IPS DF 6.9 (cell line): ENCODE measurements at regions not wholly inside any gene's neighbourhood (a gene's known extent, or its start where the extent isn't known, plus 50 kb on each side); places are given as distances from the start of the nearest gene placed in this dataset.

Experiments used
- DNase-seq: peaks from one replicate; pipeline ENCODE4 v3.0.0-alpha.2; 2013; ENCODE audit warnings: low read depth, low spot score
- H3K27ac ChIP-seq: one replicate; pipeline ENCODE4 v1.5.1; 2013; ENCODE audit warnings: low read length, control low read depth
- H3K27me3 ChIP-seq: 2 replicates; pipeline ENCODE4 v1.6.1; 2013; ENCODE audit warnings: mild to moderate bottlenecking, low read length; ENCODE audit not compliant: control insufficient read depth, insufficient read depth
- H3K36me3 ChIP-seq: 2 replicates; pipeline ENCODE4 v1.6.1; 2013; ENCODE audit warnings: low read length; ENCODE audit not compliant: control insufficient read depth, insufficient read depth
- H3K4me1 ChIP-seq: 2 replicates; pipeline ENCODE4 v1.6.1; 2013; ENCODE audit warnings: low read length; ENCODE audit not compliant: control insufficient read depth, insufficient read depth
- H3K4me3 ChIP-seq: 2 replicates; pipeline ENCODE4 v1.5.1; 2013; ENCODE audit warnings: mild to moderate bottlenecking, low read length
- H3K9me3 ChIP-seq: 2 replicates; pipeline ENCODE4 v1.6.1; 2013; ENCODE audit warnings: low read length, inconsistent platforms; ENCODE audit not compliant: control insufficient read depth, insufficient read depth
- WGBS: extraction: QIAGEN DNeasy Blood & Tissue Kit; methylation state at CpG from one replicate; pipeline ENCODE4 v1.1.7; 2013; ENCODE audit warnings: mixed read lengths, missing lambda C conversion rate; ENCODE audit not compliant: insufficient read length, insufficient coverage; 5-methylcytosine and 5-hydroxymethylcytosine counted together

DNA sequence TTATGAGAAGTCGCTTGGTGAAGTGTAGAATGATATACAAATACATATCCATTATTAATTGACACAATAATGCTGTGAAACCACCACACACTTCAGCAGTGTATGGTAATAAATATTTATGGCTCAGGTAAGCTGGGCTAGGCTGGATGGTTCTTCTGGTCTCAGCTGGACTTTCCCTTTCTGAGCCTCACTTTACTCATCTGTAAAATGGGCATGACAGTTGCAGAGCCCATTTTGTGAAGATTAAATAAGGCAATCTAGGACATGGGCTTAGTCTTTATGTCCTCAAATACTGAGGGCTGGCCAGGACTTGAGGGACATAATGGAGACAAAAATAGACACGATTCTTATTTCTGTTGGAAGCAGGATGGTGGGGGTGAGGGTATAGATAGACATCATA, 196.1 kb downstream of the MIAT start:
- no CpG with 5 or more reads among the region's 2 CpGs for WGBS

DNA sequence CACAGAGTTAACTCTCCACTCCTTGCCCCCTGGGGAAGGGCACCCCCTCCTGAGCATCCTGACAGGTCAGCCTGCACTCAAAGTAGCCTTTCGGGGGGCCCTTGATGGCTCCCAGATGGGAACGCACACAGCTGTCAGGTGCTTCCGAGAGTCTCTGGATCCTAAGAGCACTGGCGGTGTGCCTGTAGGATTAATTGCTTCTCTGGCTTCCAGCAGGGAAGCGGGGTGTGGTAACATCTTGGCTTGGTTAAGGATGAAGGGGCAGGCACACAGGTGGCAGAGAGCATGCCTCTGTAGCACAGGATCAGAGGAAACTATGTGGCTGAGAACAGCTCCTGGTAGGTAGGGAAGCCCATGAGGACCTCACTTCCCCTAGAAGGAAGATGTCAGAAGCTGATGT, 199.8 kb downstream of the MIAT start:
- DNase-seq, result no peak
- H3K27ac ChIP-seq, result no peak overlapping the region
- no peak overlapping the region for H3K4me3 ChIP-seq
- WGBS, result no CpG with 5 or more reads among the region's 5 CpGs
- no peaks in the 10 kb centered on the region for H3K9me3 ChIP-seq
- H3K27me3 ChIP-seq, result no peaks in the 10 kb centered on the region
- H3K4me1 ChIP-seq, result no peaks in the 10 kb centered on the region
- H3K36me3 ChIP-seq, result no peaks in the 10 kb centered on the region

More for the DNA sequence above, 196.1 kb downstream of the MIAT start:
- no peak for DNase-seq
- H3K27ac ChIP-seq, result no peak overlapping the region
- no peaks in the 10 kb centered on the region for H3K36me3 ChIP-seq
- H3K4me3 ChIP-seq, result no peak overlapping the region
- H3K9me3 ChIP-seq, result no peaks in the 10 kb centered on the region
- no peaks in the 10 kb centered on the region for H3K4me1 ChIP-seq
- H3K27me3 ChIP-seq, result no peaks in the 10 kb centered on the region

DNA sequence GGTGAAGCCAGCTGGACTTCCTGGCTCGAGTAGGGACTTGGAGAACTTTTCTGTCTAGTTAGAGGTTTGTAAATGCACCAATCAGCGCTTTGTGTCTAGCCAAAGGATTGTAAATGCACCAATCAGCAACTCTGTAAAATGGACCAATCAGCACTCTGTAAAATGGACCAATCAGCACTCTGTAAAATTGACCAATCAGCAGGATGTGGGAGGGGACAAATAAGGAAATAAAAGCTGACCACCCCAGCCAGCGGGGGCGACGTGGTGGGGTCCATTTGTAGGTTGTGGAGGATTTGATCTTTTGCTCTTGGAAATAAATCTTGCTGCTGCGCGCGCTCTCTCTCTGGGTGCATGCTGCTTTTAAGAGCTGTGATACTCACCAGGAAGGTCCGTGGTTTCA, 202.9 kb downstream of the MIAT start:
- no peak for DNase-seq
- WGBS, result no CpG with 5 or more reads among the region's 9 CpGs
- Histone ChIP-seq H3K27me3 (no peaks in the 10 kb centered on the region), H3K4me1 (no peaks in the 10 kb centered on the region), H3K9me3 (no peaks in the 10 kb centered on the region), H3K27ac (no peak overlapping the region), H3K36me3 (no peaks in the 10 kb centered on the region), H3K4me3 (no peak overlapping the region)

DNA sequence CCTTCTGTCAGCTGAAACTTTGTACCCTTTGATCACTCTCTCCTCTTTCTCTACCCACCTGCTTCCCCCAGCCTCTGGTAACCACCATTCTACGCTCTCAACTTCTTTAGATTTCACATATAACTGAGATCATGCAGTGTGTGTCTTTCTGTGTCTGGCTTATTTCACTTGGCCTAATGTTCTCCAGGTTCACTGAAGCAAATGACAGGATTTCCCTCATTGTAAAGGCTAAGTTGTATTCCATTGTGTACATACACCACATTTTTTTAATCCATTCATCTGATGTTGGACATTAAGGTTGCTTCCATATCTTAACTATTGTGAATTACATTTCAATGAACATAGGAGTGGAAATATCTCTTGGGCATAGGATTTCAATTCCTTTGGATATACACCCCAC, 207.6 kb downstream of the MIAT start:
- H3K27ac ChIP-seq, result no peak overlapping the region
- DNase-seq, result no peak
- no peaks in the 10 kb centered on the region for H3K36me3 ChIP-seq
- no peak overlapping the region for H3K4me3 ChIP-seq
- no peaks in the 10 kb centered on the region for H3K9me3 ChIP-seq
- no peaks in the 10 kb centered on the region for H3K27me3 ChIP-seq
- H3K4me1 ChIP-seq, result no peaks in the 10 kb centered on the region
- no CpG with 5 or more reads among the region's 1 CpG for WGBS

DNA sequence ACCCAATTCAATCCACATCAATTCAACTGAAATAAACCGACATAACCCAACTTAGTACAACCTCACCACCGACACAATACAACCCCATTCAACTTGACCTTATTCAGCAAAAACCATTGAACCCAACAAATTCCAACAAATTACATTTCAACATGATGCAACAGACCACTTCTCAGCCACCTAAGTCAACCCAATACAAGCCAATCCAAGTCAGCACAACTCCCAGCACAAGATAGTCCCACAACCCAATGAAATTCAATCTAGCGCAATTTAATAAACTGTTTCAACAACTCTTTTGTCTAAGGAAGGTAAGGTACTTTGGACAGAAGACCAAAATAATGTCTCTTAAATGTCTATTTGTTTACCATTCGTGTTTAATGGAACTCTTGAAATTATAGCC, 226.0 kb downstream of the MIAT start:
- no peaks in the 10 kb centered on the region for H3K27me3 ChIP-seq
- H3K36me3 ChIP-seq, result no peaks in the 10 kb centered on the region
- WGBS, result 100% methylated on average over 2 of the region's 4 CpGs
- no peak for DNase-seq
- H3K4me3 ChIP-seq, result no peak overlapping the region
- no peaks in the 10 kb centered on the region for H3K9me3 ChIP-seq
- H3K4me1 ChIP-seq, result no peaks in the 10 kb centered on the region
- no peak overlapping the region for H3K27ac ChIP-seq

DNA sequence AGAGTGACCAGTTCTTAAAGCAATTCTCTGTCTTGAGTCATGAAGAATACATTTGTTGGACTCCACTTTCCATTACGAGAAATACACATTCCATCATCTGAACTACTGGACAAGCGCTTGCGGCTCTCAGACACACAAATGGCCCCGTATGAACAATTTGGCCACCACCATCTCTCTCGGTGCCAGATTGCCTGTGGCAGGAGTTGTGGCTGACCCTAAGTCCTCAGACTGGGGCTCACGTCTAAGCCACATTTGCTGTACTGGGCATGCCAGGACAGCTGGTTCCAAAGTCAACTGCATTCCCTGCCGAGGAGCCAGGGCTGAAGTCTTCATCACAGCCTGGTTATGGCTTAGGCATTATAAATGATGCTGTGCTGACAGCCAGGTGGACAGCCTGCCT, 227.5 kb downstream of the MIAT start:
- DNase-seq, result no peak
- H3K4me3 ChIP-seq, result no peak overlapping the region
- no peak overlapping the region for H3K27ac ChIP-seq
- no CpG with 5 or more reads among the region's 7 CpGs for WGBS
- H3K4me1 ChIP-seq, result no peaks in the 10 kb centered on the region
- H3K36me3 ChIP-seq, result no peaks in the 10 kb centered on the region
- H3K27me3 ChIP-seq, result no peaks in the 10 kb centered on the region
- H3K9me3 ChIP-seq, result no peaks in the 10 kb centered on the region

DNA sequence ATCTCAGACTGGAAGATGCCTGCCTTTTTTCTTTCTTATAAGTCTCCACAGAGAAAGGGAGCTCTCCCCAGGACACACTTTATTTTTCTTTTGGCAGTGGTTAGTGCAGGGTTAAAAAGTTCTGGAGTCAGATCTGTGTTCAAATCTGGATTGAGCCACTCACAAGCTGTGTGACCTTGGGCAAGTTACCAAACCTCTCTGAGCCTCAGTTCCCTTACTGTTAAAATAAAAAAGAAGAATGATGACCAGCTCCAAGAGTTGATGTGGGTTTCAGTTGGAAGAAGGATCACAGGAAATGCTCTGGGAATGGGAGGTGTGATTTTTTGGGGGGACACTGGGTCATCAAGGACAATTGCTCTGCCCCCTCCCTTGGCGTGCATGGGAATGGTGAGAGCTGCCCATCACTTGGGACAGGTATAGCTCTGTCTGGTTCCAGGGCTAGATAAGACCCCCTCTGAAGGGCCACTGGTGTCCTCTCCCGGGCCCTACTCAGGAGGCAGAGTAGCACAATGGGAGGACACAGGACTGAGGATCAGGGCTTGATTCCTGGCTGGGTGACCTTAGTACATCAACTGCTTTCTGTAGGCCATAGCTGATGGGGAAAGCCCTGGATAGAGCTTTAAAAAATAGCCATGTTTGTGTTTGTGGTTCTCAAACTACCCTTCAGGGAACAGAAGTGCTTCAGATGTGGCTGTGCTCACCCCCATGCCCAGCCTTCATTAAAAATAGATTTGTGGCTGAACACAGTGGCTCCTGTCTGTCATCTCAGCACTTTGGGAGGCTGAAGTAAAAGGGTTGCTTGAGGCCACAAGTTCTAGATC, 228.3 kb downstream of the MIAT start:
- H3K36me3 ChIP-seq, result no peaks in the 10 kb centered on the region
- WGBS, result no CpG with 5 or more reads among the region's 2 CpGs
- H3K9me3 ChIP-seq, result no peaks in the 10 kb centered on the region
- no peak overlapping the region for H3K4me3 ChIP-seq
- H3K27me3 ChIP-seq, result no peaks in the 10 kb centered on the region
- no peak for DNase-seq
- H3K27ac ChIP-seq, result no peak overlapping the region
- H3K4me1 ChIP-seq, result no peaks in the 10 kb centered on the region

DNA sequence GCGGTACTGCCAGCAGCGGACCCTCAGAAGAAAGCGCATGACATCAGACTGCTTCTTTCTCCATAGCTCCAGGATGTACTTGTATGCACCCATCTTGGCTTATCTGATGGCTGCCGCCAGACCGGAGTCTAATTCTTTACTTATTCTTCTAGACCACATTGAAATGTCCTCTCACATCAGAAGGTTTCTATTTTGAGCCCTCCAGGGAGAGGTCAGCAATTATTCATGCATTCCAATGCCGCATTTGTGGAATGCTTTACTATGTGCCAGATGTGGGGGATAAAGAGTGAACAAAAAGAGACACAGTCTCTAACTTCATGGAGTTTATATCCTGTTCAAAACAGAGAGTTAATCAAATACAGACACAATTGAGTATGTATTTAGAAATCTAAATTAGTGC, 230.1 kb downstream of the MIAT start:
- Histone ChIP-seq H3K9me3 (no peaks in the 10 kb centered on the region), H3K36me3 (no peaks in the 10 kb centered on the region), H3K4me3 (no peak overlapping the region), H3K27me3 (no peaks in the 10 kb centered on the region), H3K27ac (no peak overlapping the region), H3K4me1 (no peaks in the 10 kb centered on the region; the same call in 1 of the 2 replicates)
- DNase-seq, result no peak
- no CpG with 5 or more reads among the region's 6 CpGs for WGBS

DNA sequence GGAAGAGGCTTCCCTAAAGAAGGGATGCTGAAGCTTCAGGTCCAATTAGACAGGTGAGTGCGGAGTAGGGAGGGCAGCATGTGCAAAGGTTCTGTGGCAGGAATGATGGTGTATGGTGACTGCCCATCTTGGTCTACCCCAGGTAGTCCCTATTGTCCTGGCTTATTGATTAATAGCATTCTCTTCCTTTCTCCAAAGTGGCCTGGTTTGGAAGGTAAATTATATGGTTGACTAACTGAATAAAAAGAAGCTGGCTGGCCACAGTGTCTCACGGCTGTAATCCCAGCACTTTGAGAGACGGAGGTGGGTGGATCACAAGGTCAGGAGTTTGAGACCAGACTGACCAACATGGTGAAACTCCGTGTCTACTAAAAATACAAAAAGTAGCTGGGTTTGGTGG, 230.5 kb downstream of the MIAT start:
- DNase-seq, result no peak
- no peaks in the 10 kb centered on the region; the same call in 1 of the 2 replicates for H3K4me1 ChIP-seq
- no peaks in the 10 kb centered on the region for H3K36me3 ChIP-seq
- no peaks in the 10 kb centered on the region for H3K9me3 ChIP-seq
- H3K27me3 ChIP-seq, result no peaks in the 10 kb centered on the region
- H3K4me3 ChIP-seq, result no peak overlapping the region
- WGBS, result no CpG with 5 or more reads among the region's 4 CpGs
- no peak overlapping the region for H3K27ac ChIP-seq

DNA sequence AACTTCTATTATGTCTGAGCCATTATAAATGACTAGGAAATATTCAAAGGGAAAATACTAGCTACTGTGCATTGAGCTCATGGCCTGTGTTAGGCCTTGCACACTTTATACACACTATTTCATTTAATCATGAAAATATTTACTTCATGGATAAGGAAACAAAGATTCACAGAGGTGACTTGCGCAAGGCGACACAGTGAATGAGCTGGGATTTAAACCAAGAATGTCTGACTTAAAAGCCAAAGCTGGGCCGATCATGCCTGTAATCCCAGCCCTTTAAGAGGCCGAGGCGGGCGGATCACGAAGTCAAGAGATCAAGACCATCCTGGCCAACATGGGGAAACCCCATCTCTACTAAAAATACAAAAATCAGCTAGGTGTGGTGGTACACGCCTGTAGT, 231.5 kb downstream of the MIAT start:
- Histone ChIP-seq H3K9me3 (no peaks in the 10 kb centered on the region), H3K27me3 (no peaks in the 10 kb centered on the region), H3K36me3 (no peaks in the 10 kb centered on the region), H3K4me1 (no peaks in the 10 kb centered on the region; the same call in 1 of the 2 replicates), H3K4me3 (no peak overlapping the region), H3K27ac (no peak overlapping the region)
- no CpG with 5 or more reads among the region's 8 CpGs for WGBS
- DNase-seq, result no peak

DNA sequence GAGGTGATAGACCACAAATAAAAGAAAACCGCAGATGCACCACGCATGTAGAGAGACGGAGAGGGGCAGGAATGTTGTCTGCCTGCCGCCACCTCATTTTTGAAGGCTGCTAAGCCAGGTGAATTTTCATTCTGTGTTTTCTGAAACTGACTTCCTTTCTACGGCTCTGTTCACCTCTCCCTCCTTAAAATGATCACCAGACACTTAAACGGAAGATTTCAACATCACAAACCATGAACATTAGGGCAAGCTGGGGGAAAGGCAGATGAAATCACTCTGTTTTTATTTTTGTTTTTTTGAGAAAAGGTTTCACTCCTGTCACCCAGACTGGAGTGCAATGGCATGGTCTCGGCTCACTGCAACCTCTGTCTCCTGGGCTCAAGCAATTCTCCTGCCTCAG, 232.4 kb downstream of the MIAT start:
- no peak for DNase-seq
- Histone ChIP-seq H3K4me3 (no peak overlapping the region), H3K27ac (no peak overlapping the region), H3K9me3 (no peaks in the 10 kb centered on the region), H3K27me3 (no peaks in the 10 kb centered on the region), H3K4me1 (no peaks in the 10 kb centered on the region; the same call in 1 of the 2 replicates), H3K36me3 (no peaks in the 10 kb centered on the region)
- no CpG with 5 or more reads among the region's 7 CpGs for WGBS
